ENCODE measurements at regions not wholly inside any gene's neighbourhood (a gene's known extent, or its start where the extent isn't known, plus 50 kb on each side); places are given as distances from the start of the nearest gene placed in this dataset.

GRCh38 chr5:13045897-13046551, 898.5 kb downstream of the DNAH5 start:
- CTCF ChIA-PET = no interaction called here
- RAD21 ChIA-PET (ENCODE audit: low non-redundant PET in 1 of 2, low total read pairs in 2 of 2, uncharacterized antibody in 2 of 2, unreplicated experiment in 2 of 2) = no interaction called here
- Histone ChIP-seq H3K9me2 (ENCODE audit: insufficient read depth) (no peaks in the 10 kb centered on the region), H3K27ac (ENCODE audit: low read depth, low read length) (no peak overlapping the region), H3K9ac (ENCODE audit: low read length) (no peak overlapping the region), H3K36me3 (ENCODE audit: control insufficient read depth in 1 of 2, insufficient read depth in 2 of 2, low read length in 2 of 2) (no peaks in the 10 kb centered on the region), H3K79me2 (ENCODE audit: insufficient read depth, low read length) (no peaks in the 10 kb centered on the region), H2AFZ (ENCODE audit: low read depth, low read length, poor library complexity, severe bottlenecking) (no peak overlapping the region), H3K9me3 (ENCODE audit: control insufficient read depth in 1 of 2, insufficient read depth in 1 of 2, low read depth in 1 of 2, low read length in 2 of 2) (peaks cover 9 to 10% of the 10 kb centered on the region in 2 experiments; a peak in 2 of 4 replicates), H3K27me3 (ENCODE audit: insufficient read depth, low read length) (no peaks in the 10 kb centered on the region), H4K20me1 (ENCODE audit: insufficient read depth) (no peaks in the 10 kb centered on the region), H3K4me3 (replicated peaks in 1 of 2; ENCODE audit: low read depth in 1 of 2, low read length in 2 of 2) (no peak overlapping the region), H3K4me2 (ENCODE audit: low read length) (no peak overlapping the region), H3K4me1 (ENCODE audit: control insufficient read depth in 1 of 2, insufficient read depth in 2 of 2, low read length in 2 of 2) (no peaks in the 10 kb centered on the region)
- BruUV-seq (replicated peaks) = no TSS peak
- ATAC-seq = no peak
- no peak for TF ChIP-seq SP1 (IDR thresholded peaks at IDR 0.05; ENCODE audit: low read depth)
- TF ChIP-seq ZNF274 (IDR thresholded peaks at IDR 0.05; ENCODE audit: low read depth, low read length) = no peak
- TF ChIP-seq POLR2A (IDR thresholded peaks at IDR 0.05; ENCODE audit: borderline replicate concordance, extremely low read depth, insufficient read depth, insufficient read length) = no peak
- TF ChIP-seq TCF7L2 (IDR thresholded peaks at IDR 0.05; ENCODE audit: borderline replicate concordance, extremely low read depth, insufficient read depth, insufficient read length) = no peak
- no peak for TF ChIP-seq FOSL1 (IDR thresholded peaks at IDR 0.05; ENCODE audit: low read depth)
- TF ChIP-seq EGR1 (IDR thresholded peaks at IDR 0.05; ENCODE audit: low read depth) = no peak
- TF ChIP-seq YY1 (IDR thresholded peaks at IDR 0.05; ENCODE audit: extremely low read depth, insufficient replicate concordance, low read depth, low read length) = no peak
- TF ChIP-seq CEBPB (IDR thresholded peaks at IDR 0.05; ENCODE audit: low read depth) = no peak
- TF ChIP-seq POLR2AphosphoS5 (IDR thresholded peaks at IDR 0.05; ENCODE audit: low read depth, low read length) = no peak
- no peak for TF ChIP-seq ZBTB33 (IDR thresholded peaks at IDR 0.05; ENCODE audit: extremely low read depth, insufficient replicate concordance, low read length)
- no peak for TF ChIP-seq ATF3 (IDR thresholded peaks at IDR 0.05)
- DNase-seq (ENCODE audit: low read depth, low spot score) = no peak
- intact Hi-C loops (cut with micrococcal nuclease) = no loop called here
- POLR2A ChIA-PET = no interaction called here

All from HCT116 (cell line).